K562 (cell line): ENCODE measurements at regions not wholly inside any gene's neighbourhood (a gene's known extent, or its start where the extent isn't known, plus 50 kb on each side); places are given as distances from the start of the nearest gene placed in this dataset.

ENCODE experiments used
- ATAC-seq: fragments of 200-7000 bp; cut with Tn5 transposase; 3 replicates; pipeline ENCODE4 v1.9.1; 2020; ENCODE audit warnings: moderate library complexity
- BruUV-seq: library from RNA; stranded (reverse); fragments of 400-500 nt; replicated peaks from 2 replicates; lab custom pipeline; 2021; lab: Mats Ljungman, UMichigan
- CTCF ChIA-PET: fragments of 300-600 bp; formaldehyde crosslinking; extraction: SDS; loops from one replicate; lab custom pipeline; 2021; ENCODE audit warnings: low intra/inter-chr PET ratio; lab: Yijun Ruan, JAX
- POLR2A ChIA-PET: fragments of 300-600, 350-650 bp; sonication (Branson Sonifier 250); formaldehyde crosslinking; extraction: SDS; loops from one replicate; lab custom pipeline; 2021; ENCODE audit warnings: antibody characterized with exemption, inconsistent platforms; lab: Yijun Ruan, JAX
- DNase-seq, 4 experiments: peaks; one replicate each; pipeline versions ENCODE4 v3.0.0 to v3.0.0-alpha.2; 2011 to 2018; ENCODE audit warnings: low spot score in 3 of 4, mixed read lengths in 3 of 4; ENCODE audit errors: extremely low read depth in 1 of 4
- FAIRE-seq: peaks from 2 replicates; lab custom pipeline; 2011; peaks lifted over from hg19 to GRCh38; lab: Jason Lieb, UNC
- H2AFZ ChIP-seq: 2 replicates; pipeline ENCODE4 v1.6.0; 2011; ENCODE audit warnings: low read depth, low read length, control low read depth, inconsistent platforms
- H3K27ac ChIP-seq: fragments of 200-600 bp; 3 replicates; pipeline ENCODE4 v1.8.0; 2011; ENCODE audit warnings: low read depth, mild to moderate bottlenecking, control low read depth, inconsistent platforms, low read length, moderate library complexity, mixed read lengths; ENCODE audit errors: extremely low read depth
- H3K27me3 ChIP-seq, 2 experiments: fragments of 300-600 bp in 1 of 2; 2 replicates in 1 of 2; 3 replicates in 1 of 2; pipeline versions ENCODE4 v1.6.0 to v1.8.0; 2011; ENCODE audit warnings: inconsistent platforms in 2 of 2, low read length in 2 of 2, mild to moderate bottlenecking in 1 of 2, mixed read lengths in 1 of 2, moderate library complexity in 1 of 2; ENCODE audit not compliant: control insufficient read depth in 2 of 2, insufficient read depth in 2 of 2
- H3K36me3 ChIP-seq: fragments of 300-600 bp; 3 replicates; pipeline ENCODE4 v1.8.0; 2011; ENCODE audit warnings: mild to moderate bottlenecking, low read length, inconsistent platforms; ENCODE audit not compliant: control insufficient read depth, insufficient read depth
- H3K4me1 ChIP-seq, 2 experiments: fragments of 200-600 bp in 1 of 2; replicated peaks in 1 of 2; 2 replicates in 1 of 2; 3 replicates in 1 of 2; pipeline versions ENCODE4 v1.5.1 to v1.8.0; 2011; ENCODE audit warnings: inconsistent platforms in 2 of 2, low read length in 2 of 2, mild to moderate bottlenecking in 1 of 2, mixed read lengths in 1 of 2, moderate library complexity in 1 of 2; ENCODE audit not compliant: control insufficient read depth in 2 of 2, insufficient read depth in 2 of 2
- H3K4me2 ChIP-seq: 2 replicates; pipeline ENCODE4 v1.6.1; 2011; ENCODE audit warnings: low read length, control low read depth, inconsistent platforms, mixed read lengths; ENCODE audit not compliant: insufficient read depth
- H3K4me3 ChIP-seq: fragments of 200-600 bp; sonication (generic), shearing (Covaris generic); 2 replicates; pipeline ENCODE4 v1.5.1; 2016; ENCODE audit warnings: control low read depth, inconsistent platforms
- H3K79me2 ChIP-seq: fragments of 200-600 bp; 3 replicates; pipeline ENCODE4 v1.8.0; 2011; ENCODE audit warnings: low read length, inconsistent platforms; ENCODE audit not compliant: control insufficient read depth, insufficient read depth
- H3K9ac ChIP-seq, 2 experiments: 2 replicates each; pipeline versions ENCODE4 v1.6.0 to v1.6.1; 2011; ENCODE audit warnings: low read depth in 2 of 2, low read length in 2 of 2, control low read depth in 1 of 2, inconsistent platforms in 1 of 2, mild to moderate bottlenecking in 1 of 2, mixed read lengths in 1 of 2; ENCODE audit not compliant: insufficient read depth in 1 of 2
- H3K9me1 ChIP-seq: one replicate; pipeline ENCODE4 v1.6.0; 2011; ENCODE audit warnings: inconsistent platforms, mild to moderate bottlenecking, low read length, moderate library complexity; ENCODE audit not compliant: control insufficient read depth, insufficient read depth
- H3K9me3 ChIP-seq: replicated peaks from 2 replicates; pipeline ENCODE4 v1.5.1; 2011; ENCODE audit warnings: low read depth, low read length, inconsistent platforms; ENCODE audit not compliant: control insufficient read depth, insufficient read depth
- H4K20me1 ChIP-seq: replicated peaks from 2 replicates; pipeline ENCODE4 v1.6.1; 2011; ENCODE audit warnings: low read length, inconsistent platforms, mixed read lengths; ENCODE audit not compliant: control insufficient read depth, insufficient read depth
- BACH1 ChIP-seq: fragments of 200-800 bp; sonication (Bioruptor generic); IDR thresholded peaks from 2 replicates; pipeline ENCODE4 v1.6.1; 2016; ENCODE audit warnings: missing genetic modification characterization, missing compliant biosample characterization
- BCL6 ChIP-seq: fragments of 250-450 bp; sonication (Bioruptor Pico); IDR thresholded peaks from 2 replicates; pipeline ENCODE4 v1.4.0; 2020
- BRD4 ChIP-seq: fragments of 200-600 bp; sonication (generic); IDR thresholded peaks from 2 replicates; pipeline ENCODE4 v1.6.1; 2017; ENCODE audit warnings: inconsistent platforms
- CSDE1 ChIP-seq, 2 experiments: fragments of 450-650 bp; IDR thresholded peaks; 2 replicates each; pipeline ENCODE4 v1.6.1; 2016; ENCODE audit warnings: mild to moderate bottlenecking in 1 of 2
- FUS ChIP-seq: fragments of 200-400 bp; formaldehyde crosslinking; optimal IDR thresholded peaks from 2 replicates; pipeline ENCODE3; 2017; ENCODE audit warnings: low read depth, low read length
- HNRNPH1 ChIP-seq: fragments of 200-400 bp; formaldehyde crosslinking; optimal IDR thresholded peaks from 2 replicates; pipeline ENCODE3; 2017; ENCODE audit warnings: low read depth, mild to moderate bottlenecking, low read length, moderate library complexity
- MTA2 ChIP-seq: fragments of 450-650 bp; IDR thresholded peaks from 2 replicates; pipeline ENCODE4 v1.6.1; 2016; ENCODE audit warnings: low read depth
- NRF1 ChIP-seq, 2 experiments: fragments of 450-650 bp; IDR thresholded peaks in 1 of 2; conservative IDR thresholded peaks in 1 of 2; 2 replicates each; pipeline ENCODE4 v1.6.1; 2014; ENCODE audit warnings: mild to moderate bottlenecking in 2 of 2
- OTX1 ChIP-seq: fragments of 450-650 bp; formaldehyde crosslinking; IDR thresholded peaks from 2 replicates; pipeline ENCODE4 v1.4.0; 2022; ENCODE audit warnings: mild to moderate bottlenecking
- PHTF2 ChIP-seq: fragments of 250-450 bp; sonication (Bioruptor Pico); IDR thresholded peaks from 2 replicates; pipeline ENCODE4 v1.5.0; 2021; ENCODE audit warnings: mild to moderate bottlenecking
- POLR2B ChIP-seq: fragments of 450-650 bp; IDR thresholded peaks from 2 replicates; pipeline ENCODE4 v1.6.1; 2018; ENCODE audit warnings: low read depth; ENCODE audit not compliant: partially characterized antibody
- RBM34 ChIP-seq: fragments of 200-400 bp; formaldehyde crosslinking; IDR thresholded peaks from 2 replicates; pipeline ENCODE4 v1.6.1; 2018; ENCODE audit warnings: low read length, borderline replicate concordance; ENCODE audit not compliant: insufficient read depth
- SRSF3 ChIP-seq: fragments of 200-400 bp; formaldehyde crosslinking; IDR thresholded peaks from 2 replicates; pipeline ENCODE4 v1.6.1; 2016; ENCODE audit warnings: mild to moderate bottlenecking, low read length, moderate library complexity; ENCODE audit not compliant: insufficient read depth
- STAT5B ChIP-seq: fragments of 250-450 bp; sonication (Bioruptor Pico); IDR thresholded peaks from 2 replicates; pipeline ENCODE4 v1.8.0; 2021; ENCODE audit warnings: mild to moderate bottlenecking, inconsistent platforms
- ZNF354B ChIP-seq: fragments of 250-450 bp; sonication (Bioruptor Pico); IDR thresholded peaks from 2 replicates; pipeline ENCODE4 v1.4.0; 2020
- ZNF41 ChIP-seq: fragments of 250-450 bp; sonication (Bioruptor Pico); conservative IDR thresholded peaks from 2 replicates; pipeline ENCODE4 v1.4.0; 2020; ENCODE audit warnings: mild to moderate bottlenecking
- WGBS: fragments of 100-300 bp; shearing (Covaris generic); methylation state at CpG from one replicate; pipeline ENCODE4 v1.1.6; 2016; ENCODE audit warnings: low coverage, mixed read lengths; ENCODE audit not compliant: insufficient coverage; ENCODE audit errors: missing lambda C conversion rate; 5-methylcytosine and 5-hydroxymethylcytosine counted together
- in situ Hi-C: fragments of 300-500 bp; cut with MboI; formaldehyde crosslinking; loops from 4 replicates; pipeline ENCODE4 v1.15.0; 2018; ENCODE audit warnings: inconsistent platforms, mixed read lengths
- intact Hi-C: fragments of 100-400 bp; cut with micrococcal nuclease; formaldehyde crosslinking; loops from 2 replicates; pipeline ENCODE4 v1.14.2; 2022
- TF ChIP-seq, protein P1 (sequence below): fragments of 450-650 bp; conservative IDR thresholded peaks from 2 replicates; pipeline ENCODE4 v1.6.1; 2016; ENCODE audit warnings: missing genetic modification characterization, low read depth, mild to moderate bottlenecking, missing compliant biosample characterization, moderate library complexity
- TF ChIP-seq, protein P2 (sequence below): fragments of 450-650 bp; IDR thresholded peaks from 2 replicates; pipeline ENCODE4 v1.6.1; 2016; ENCODE audit warnings: mild to moderate bottlenecking
- TF ChIP-seq, protein P3 (sequence below): IDR thresholded peaks from 2 replicates; pipeline ENCODE4 v1.6.1; 2012; ENCODE audit warnings: low read depth, low read length, improper control_type of control experiment, borderline replicate concordance

DNA sequence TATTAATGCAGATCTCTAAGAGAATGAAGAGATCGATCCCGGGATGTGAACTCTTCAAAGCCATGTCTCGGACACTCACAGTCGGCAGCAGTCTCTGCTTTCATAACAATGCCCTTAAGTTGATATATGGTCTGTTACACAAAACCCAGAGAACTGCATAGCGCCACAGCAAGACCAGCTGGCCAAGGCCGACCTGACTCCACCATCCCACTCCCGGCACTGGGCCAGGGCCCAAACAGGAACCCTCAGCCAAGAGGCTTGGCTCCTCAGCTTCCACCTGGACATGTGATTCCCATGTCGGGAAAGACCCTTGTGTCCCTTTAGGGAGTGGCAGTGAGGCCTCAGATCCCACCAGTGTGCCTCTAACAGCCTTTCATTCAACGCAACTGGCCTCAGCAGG, 106.6 kb upstream of the RNF32 start:
- no peak for FAIRE-seq
- Histone ChIP-seq H3K79me2 (no peaks in the 10 kb centered on the region), H3K9me3 (no peaks in the 10 kb centered on the region; the same call in 1 of the 2 replicates), H3K4me3 (no peak overlapping the region)
- CTCF ChIA-PET, result no interaction called here
- ATAC-seq, result no peak
- POLR2A ChIA-PET, result no interaction called here
- TF ChIP-seq, protein P1, sequence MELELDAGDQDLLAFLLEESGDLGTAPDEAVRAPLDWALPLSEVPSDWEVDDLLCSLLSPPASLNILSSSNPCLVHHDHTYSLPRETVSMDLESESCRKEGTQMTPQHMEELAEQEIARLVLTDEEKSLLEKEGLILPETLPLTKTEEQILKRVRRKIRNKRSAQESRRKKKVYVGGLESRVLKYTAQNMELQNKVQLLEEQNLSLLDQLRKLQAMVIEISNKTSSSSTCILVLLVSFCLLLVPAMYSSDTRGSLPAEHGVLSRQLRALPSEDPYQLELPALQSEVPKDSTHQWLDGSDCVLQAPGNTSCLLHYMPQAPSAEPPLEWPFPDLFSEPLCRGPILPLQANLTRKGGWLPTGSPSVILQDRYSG (tag), result no peak
- TF ChIP-seq, protein P2, sequence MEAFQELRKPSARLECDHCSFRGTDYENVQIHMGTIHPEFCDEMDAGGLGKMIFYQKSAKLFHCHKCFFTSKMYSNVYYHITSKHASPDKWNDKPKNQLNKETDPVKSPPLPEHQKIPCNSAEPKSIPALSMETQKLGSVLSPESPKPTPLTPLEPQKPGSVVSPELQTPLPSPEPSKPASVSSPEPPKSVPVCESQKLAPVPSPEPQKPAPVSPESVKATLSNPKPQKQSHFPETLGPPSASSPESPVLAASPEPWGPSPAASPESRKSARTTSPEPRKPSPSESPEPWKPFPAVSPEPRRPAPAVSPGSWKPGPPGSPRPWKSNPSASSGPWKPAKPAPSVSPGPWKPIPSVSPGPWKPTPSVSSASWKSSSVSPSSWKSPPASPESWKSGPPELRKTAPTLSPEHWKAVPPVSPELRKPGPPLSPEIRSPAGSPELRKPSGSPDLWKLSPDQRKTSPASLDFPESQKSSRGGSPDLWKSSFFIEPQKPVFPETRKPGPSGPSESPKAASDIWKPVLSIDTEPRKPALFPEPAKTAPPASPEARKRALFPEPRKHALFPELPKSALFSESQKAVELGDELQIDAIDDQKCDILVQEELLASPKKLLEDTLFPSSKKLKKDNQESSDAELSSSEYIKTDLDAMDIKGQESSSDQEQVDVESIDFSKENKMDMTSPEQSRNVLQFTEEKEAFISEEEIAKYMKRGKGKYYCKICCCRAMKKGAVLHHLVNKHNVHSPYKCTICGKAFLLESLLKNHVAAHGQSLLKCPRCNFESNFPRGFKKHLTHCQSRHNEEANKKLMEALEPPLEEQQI, result no peak
- TF ChIP-seq OTX1 (CRISPR knock-in tag) (no peak), BCL6 (CRISPR knock-in tag) (no peak), RBM34 (no peak), FUS (no peak), ZNF354B (CRISPR knock-in tag) (no peak), NRF1 (conservative IDR thresholded peaks at IDR 0.05 in 1 of 2, IDR thresholded peaks at IDR 0.05 in 1 of 2) (no peak), HNRNPH1 (no peak), POLR2B (no peak), PHTF2 (CRISPR knock-in tag) (no peak), ZNF41 (CRISPR knock-in tag) (no peak), STAT5B (no peak), CSDE1 (IDR thresholded peaks at IDR 0.05) (no peak), SRSF3 (no peak), MTA2 (no peak), BRD4 (no peak), BACH1 (tag) (no peak)
- TF ChIP-seq, protein P3, sequence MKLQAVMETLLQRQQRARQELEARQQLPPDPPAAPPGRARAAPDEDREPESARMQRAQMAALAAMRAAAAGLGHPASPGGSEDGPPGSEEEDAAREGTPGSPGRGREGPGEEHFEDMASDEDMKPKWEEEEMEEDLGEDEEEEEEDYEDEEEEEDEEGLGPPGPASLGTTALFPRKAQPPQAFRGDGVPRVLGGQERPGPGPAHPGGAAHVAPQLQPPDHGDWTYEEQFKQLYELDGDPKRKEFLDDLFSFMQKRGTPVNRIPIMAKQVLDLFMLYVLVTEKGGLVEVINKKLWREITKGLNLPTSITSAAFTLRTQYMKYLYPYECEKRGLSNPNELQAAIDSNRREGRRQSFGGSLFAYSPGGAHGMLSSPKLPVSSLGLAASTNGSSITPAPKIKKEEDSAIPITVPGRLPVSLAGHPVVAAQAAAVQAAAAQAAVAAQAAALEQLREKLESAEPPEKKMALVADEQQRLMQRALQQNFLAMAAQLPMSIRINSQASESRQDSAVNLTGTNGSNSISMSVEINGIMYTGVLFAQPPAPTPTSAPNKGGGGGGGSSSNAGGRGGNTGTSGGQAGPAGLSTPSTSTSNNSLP, result no peak
- TF ChIP-seq, all 486 proteins: peak for 0
- H3K27ac ChIP-seq, result no peak overlapping the region
- no peak overlapping the region for H2AFZ ChIP-seq
- in situ Hi-C loops, result no loop called here
- H3K9me1 ChIP-seq, result no peaks in the 10 kb centered on the region
- 9% methylated on average over 9 of the region's 9 CpGs for WGBS
- H3K36me3 ChIP-seq, result no peaks in the 10 kb centered on the region
- intact Hi-C loops, result no loop called here
- no peak for DNase-seq
- peaks cover 30 to 45% of the 10 kb centered on the region in 2 experiments for H3K27me3 ChIP-seq
- peaks cover 0 to 5% of the 10 kb centered on the region in 2 experiments; a peak in 1 of 5 replicates for H3K4me1 ChIP-seq
- no peak overlapping the region for H3K4me2 ChIP-seq
- BruUV-seq, result no TSS peak
- no peak overlapping the region for H3K9ac ChIP-seq
- H4K20me1 ChIP-seq, result no peaks in the 10 kb centered on the region
